Neutrophil (primary cell): ENCODE measurements at regions not wholly inside any gene's neighbourhood (a gene's known extent, or its start where the extent isn't known, plus 50 kb on each side); places are given as distances from the start of the nearest gene placed in this dataset.

Experiments used
- H3K27ac ChIP-seq: fragments of 200-600 bp; sonication (generic); 2 replicates; pipeline ENCODE4 v1.5.1; 2016; ENCODE audit warnings: mild to moderate bottlenecking, moderate library complexity
- H3K27me3 ChIP-seq: fragments of 200-600 bp; sonication (generic); 2 replicates; pipeline ENCODE4 v1.6.0; 2016; ENCODE audit warnings: mild to moderate bottlenecking
- H3K36me3 ChIP-seq: fragments of 200-600 bp; sonication (generic); 2 replicates; pipeline ENCODE4 v1.5.1; 2017
- H3K4me1 ChIP-seq, 2 experiments: fragments of 200-600 bp in 1 of 2; sonication (generic) in 1 of 2; 1 replicate in 1 of 2; 2 replicates in 1 of 2; pipeline versions ENCODE4 v1.5.1 to v1.6.1; 2013 to 2016; ENCODE audit warnings: low read depth in 1 of 2, low read length in 1 of 2, mild to moderate bottlenecking in 1 of 2, moderate library complexity in 1 of 2; ENCODE audit not compliant: control insufficient read depth in 1 of 2, insufficient read depth in 1 of 2
- H3K4me3 ChIP-seq, 2 experiments: fragments of 200-600 bp in 1 of 2; sonication (generic) in 1 of 2; 1 replicate in 1 of 2; 2 replicates in 1 of 2; pipeline ENCODE4 v1.5.1; 2013 to 2016; ENCODE audit warnings: low read depth in 1 of 2, low read length in 1 of 2, mild to moderate bottlenecking in 1 of 2, moderate library complexity in 1 of 2
- H3K9me3 ChIP-seq: fragments of 200-600 bp; sonication (generic); 2 replicates; pipeline ENCODE4 v1.5.1; 2016
- CTCF ChIP-seq: fragments of 200-600 bp; sonication (generic); IDR thresholded peaks from 2 replicates; pipeline ENCODE4 v1.5.1; 2016; ENCODE audit warnings: antibody characterized with exemption

DNA sequence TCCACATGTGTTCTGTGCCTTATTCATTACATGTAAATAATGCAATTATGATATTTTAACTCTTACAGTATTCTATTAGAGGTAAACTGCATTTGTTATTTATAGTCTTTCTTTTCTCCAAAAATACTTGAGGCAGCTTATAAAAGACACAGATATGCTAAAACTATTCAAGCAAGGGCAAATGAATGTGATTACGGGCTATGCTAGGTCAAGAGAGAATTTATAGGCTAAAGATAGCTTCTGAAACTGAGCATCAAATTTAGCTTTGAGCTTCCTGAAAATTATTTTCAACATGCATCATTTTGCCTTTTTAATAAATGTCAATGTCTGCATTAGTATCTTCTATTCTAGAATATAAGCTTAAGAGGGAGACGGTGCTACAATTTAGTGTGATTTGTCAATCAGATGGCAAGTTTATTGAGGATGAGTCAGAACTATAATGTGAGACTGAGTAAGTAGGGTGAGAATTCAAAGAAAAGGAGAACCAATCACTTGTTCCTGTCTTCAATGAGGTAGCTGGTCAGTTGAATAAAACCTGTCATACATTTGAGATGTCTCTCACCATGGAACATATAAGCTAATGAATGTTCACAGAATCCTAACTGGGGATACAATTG lies 669.4 kb upstream of the CITED2 start:
- Histone ChIP-seq H3K4me3 (no peak overlapping the region), H3K4me1 (peaks cover 22 to 34% of the 10 kb centered on the region in 2 experiments), H3K27me3 (no peaks in the 10 kb centered on the region), H3K36me3 (no peaks in the 10 kb centered on the region), H3K9me3 (no peaks in the 10 kb centered on the region), H3K27ac (no peak overlapping the region)
- TF ChIP-seq CTCF = no peak

DNA sequence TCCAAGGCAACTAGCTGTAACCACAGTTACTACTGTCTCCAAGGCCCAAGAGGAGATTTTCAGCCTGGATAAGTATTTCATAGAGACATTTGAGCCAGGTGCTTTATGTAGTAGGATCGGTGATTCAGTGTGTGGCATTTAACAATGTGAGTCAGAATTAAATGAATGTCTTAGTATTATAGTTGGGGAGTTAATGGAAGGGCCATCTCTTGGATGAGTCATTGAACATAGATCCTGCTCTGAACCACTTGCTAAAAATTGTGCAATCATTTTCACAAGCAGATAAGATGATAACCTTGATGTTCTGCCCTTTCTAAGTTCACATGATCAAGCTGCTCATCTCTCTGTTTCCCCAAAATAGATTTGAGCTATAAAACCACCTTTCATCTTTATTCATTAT lies 668.9 kb upstream of the CITED2 start:
- Histone ChIP-seq H3K4me3 (no peak overlapping the region), H3K4me1 (peaks cover 22 to 36% of the 10 kb centered on the region in 2 experiments), H3K36me3 (no peaks in the 10 kb centered on the region), H3K9me3 (no peaks in the 10 kb centered on the region), H3K27me3 (no peaks in the 10 kb centered on the region), H3K27ac (no peak overlapping the region)
- TF ChIP-seq CTCF = no peak

GRCh38 chr6:140041571-140042332 lies 667.3 kb upstream of the CITED2 start:
- Histone ChIP-seq H3K4me3 (no peak overlapping the region), H3K9me3 (no peaks in the 10 kb centered on the region), H3K4me1 (peaks cover 21 to 32% of the 10 kb centered on the region in 2 experiments), H3K36me3 (no peaks in the 10 kb centered on the region), H3K27ac (no peak overlapping the region), H3K27me3 (no peaks in the 10 kb centered on the region)
- TF ChIP-seq CTCF = no peak

- no peak overlapping the region for H3K27ac ChIP-seq
- H3K36me3 ChIP-seq = no peaks in the 10 kb centered on the region
- H3K4me1 ChIP-seq = peaks cover 15 to 25% of the 10 kb centered on the region in 2 experiments
- TF ChIP-seq CTCF = no peak
- no peaks in the 10 kb centered on the region for H3K27me3 ChIP-seq
- no peaks in the 10 kb centered on the region for H3K9me3 ChIP-seq
- H3K4me3 ChIP-seq = no peak overlapping the region
Observed at GRCh38 chr6:140041056-140041455, 666.6 kb upstream of the CITED2 start.

DNA sequence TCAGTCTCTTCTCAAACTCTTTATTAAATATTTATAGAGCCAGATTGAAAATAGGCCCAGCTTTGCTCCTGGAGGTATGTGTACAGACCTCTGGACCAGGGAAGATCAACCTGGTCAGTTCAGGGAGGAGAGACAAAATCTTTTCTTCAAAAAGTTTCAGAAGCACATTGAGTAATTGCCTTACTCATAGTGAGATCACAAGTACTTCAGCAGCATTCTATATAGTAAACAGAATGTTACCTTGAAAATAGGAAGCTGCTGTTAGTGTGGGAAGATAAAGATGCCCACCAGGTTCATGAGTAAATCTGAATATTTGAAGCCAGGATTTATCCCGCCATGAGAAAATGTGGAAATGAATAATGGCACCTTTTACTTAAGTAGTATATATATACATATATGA lies 665.9 kb upstream of the CITED2 start:
- H3K9me3 ChIP-seq = no peaks in the 10 kb centered on the region
- no peak overlapping the region for H3K4me3 ChIP-seq
- no peaks in the 10 kb centered on the region for H3K36me3 ChIP-seq
- H3K27me3 ChIP-seq = no peaks in the 10 kb centered on the region
- no peak overlapping the region for H3K27ac ChIP-seq
- H3K4me1 ChIP-seq = peaks cover 8 to 18% of the 10 kb centered on the region in 2 experiments
- no peak for TF ChIP-seq CTCF
